ENCODE measurements at regions not wholly inside any gene's neighbourhood (a gene's known extent, or its start where the extent isn't known, plus 50 kb on each side); places are given as distances from the start of the nearest gene placed in this dataset.

- DNase-seq (ENCODE audit: low read depth in 2 of 2), result no peak
- no peak overlapping the region for H3K4me3 ChIP-seq (replicated peaks in 1 of 2; ENCODE audit: low read depth in 2 of 2, low read length in 2 of 2)
- no peak for TF ChIP-seq CTCF (IDR thresholded peaks at IDR 0.05; ENCODE audit: low read depth, low read length)
Observed at GRCh38 chr2:125942585-125943424, 713.2 kb upstream of the GYPC start.

DNA sequence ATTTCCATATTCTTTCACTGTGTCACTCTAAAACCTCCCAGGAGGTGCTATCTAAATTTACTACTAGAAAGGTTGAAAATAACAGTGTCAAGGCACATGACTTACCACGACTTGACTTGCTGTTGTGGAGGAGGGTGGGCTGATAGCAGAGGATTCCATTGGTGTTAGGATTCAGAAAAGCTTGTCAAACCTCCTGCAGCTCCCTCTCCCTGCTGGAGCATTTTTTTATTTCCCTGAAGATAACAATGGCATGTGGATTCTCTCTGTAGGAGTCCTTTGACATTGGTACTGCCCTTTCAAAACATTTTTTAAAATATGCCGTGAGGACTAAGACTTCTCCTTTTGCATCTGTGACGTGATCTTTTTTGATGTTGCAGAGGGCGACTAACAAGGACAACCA is 696.9 kb upstream of the GYPC start:
- no peak for DNase-seq (ENCODE audit: low read depth in 2 of 2)
- TF ChIP-seq CTCF (IDR thresholded peaks at IDR 0.05; ENCODE audit: low read depth, low read length), result no peak
- no peak overlapping the region for H3K4me3 ChIP-seq (replicated peaks in 1 of 2; ENCODE audit: low read depth in 2 of 2, low read length in 2 of 2)

DNA sequence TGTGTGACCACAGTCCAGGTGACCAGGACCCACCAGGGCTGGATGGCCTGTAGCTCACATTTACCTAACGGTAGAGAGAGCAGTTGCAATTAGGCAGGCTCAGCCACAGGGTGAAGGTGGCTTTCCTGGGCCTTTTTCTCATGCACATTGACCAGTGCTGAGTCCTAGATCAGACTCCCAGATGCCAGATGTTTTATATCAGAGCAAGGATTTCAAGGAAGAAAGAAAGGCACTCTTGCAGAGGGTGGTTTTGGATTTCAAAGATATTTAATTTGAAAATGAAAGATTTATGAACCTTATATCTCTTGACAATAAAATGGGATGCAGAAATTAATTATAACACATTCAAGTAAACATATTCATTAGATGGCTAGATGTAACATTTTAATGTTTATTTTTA is 694.2 kb upstream of the GYPC start:
- no peak for TF ChIP-seq CTCF (IDR thresholded peaks at IDR 0.05; ENCODE audit: low read depth, low read length)
- no peak for DNase-seq (ENCODE audit: low read depth in 2 of 2)

GRCh38 chr2:125979886-125980285 is 676.1 kb upstream of the GYPC start:
- DNase-seq (ENCODE audit: low read depth in 2 of 2), result no peak
- no peak overlapping the region for H3K4me3 ChIP-seq (replicated peaks in 1 of 2; ENCODE audit: low read depth in 2 of 2, low read length in 2 of 2)
- no peak for TF ChIP-seq CTCF (IDR thresholded peaks at IDR 0.05; ENCODE audit: low read depth, low read length)

More for the DNA sequence above, 694.2 kb upstream of the GYPC start:
- no peak overlapping the region for H3K4me3 ChIP-seq (replicated peaks in 1 of 2; ENCODE audit: low read depth in 2 of 2, low read length in 2 of 2)

DNA sequence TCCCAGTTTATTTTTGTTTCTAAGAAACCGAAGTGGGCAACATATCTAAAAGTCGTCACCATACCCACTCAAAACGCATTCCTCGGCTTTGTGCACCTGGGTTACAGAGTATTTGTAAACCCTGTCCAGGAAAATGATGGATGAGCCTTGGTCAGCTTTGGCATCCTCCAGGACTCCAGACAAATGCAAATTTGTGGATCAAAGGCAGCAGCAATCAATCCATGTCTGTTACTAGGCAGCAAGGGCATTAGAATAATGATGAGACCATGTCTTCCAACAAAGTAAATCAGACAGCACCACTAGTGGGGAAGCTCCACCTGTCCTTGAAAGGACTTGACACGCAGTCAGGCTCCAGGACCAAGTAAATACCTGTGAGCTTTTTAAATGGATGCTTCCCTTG is 672.6 kb upstream of the GYPC start:
- H3K4me3 ChIP-seq (replicated peaks in 1 of 2; ENCODE audit: low read depth in 2 of 2, low read length in 2 of 2), result no peak overlapping the region
- no peak for TF ChIP-seq CTCF (IDR thresholded peaks at IDR 0.05; ENCODE audit: low read depth, low read length)
- no peak for DNase-seq (ENCODE audit: low read depth in 2 of 2)

GRCh38 chr2:126029316-126029715 is 626.6 kb upstream of the GYPC start:
- H3K4me3 ChIP-seq (replicated peaks in 1 of 2; ENCODE audit: low read depth in 2 of 2, low read length in 2 of 2), result no peak overlapping the region
- DNase-seq (ENCODE audit: low read depth in 2 of 2), result no peak
- TF ChIP-seq CTCF (IDR thresholded peaks at IDR 0.05; ENCODE audit: low read depth, low read length), result no peak

GRCh38 chr2:126038861-126039260 is 617.1 kb upstream of the GYPC start:
- no peak for DNase-seq (ENCODE audit: low read depth in 2 of 2)
- TF ChIP-seq CTCF (IDR thresholded peaks at IDR 0.05; ENCODE audit: low read depth, low read length), result no peak

More at GRCh38 chr2:126038861-126039260, 617.1 kb upstream of the GYPC start:
- no peak overlapping the region for H3K4me3 ChIP-seq (replicated peaks in 1 of 2; ENCODE audit: low read depth in 2 of 2, low read length in 2 of 2)
